NT2/D1 (cell line): ENCODE measurements at regions not wholly inside any gene's neighbourhood (a gene's known extent, or its start where the extent isn't known, plus 50 kb on each side); places are given as distances from the start of the nearest gene placed in this dataset.

Experiments used
- SUZ12 ChIP-seq: IDR thresholded peaks from 2 replicates; pipeline ENCODE4 v1.6.1; 2011; ENCODE audit not compliant: insufficient read length, insufficient read depth; ENCODE audit errors: extremely low read depth
- YY1 ChIP-seq: IDR thresholded peaks from 2 replicates; pipeline ENCODE4 v1.6.1; 2011; ENCODE audit not compliant: insufficient read length, insufficient read depth
- ZNF274 ChIP-seq: IDR thresholded peaks from 2 replicates; pipeline ENCODE4 v1.6.1; 2011; ENCODE audit warnings: mild to moderate bottlenecking, low read depth, low read length

- TF ChIP-seq ZNF274 (no peak), YY1 (no peak), SUZ12 (no peak)
Measured at GRCh38 chr2:224302952-224303351, 99.0 kb downstream of the FAM124B start.
